ENCODE measurements at regions not wholly inside any gene's neighbourhood (a gene's known extent, or its start where the extent isn't known, plus 50 kb on each side); places are given as distances from the start of the nearest gene placed in this dataset.

- TF ChIP-seq, protein P1, sequence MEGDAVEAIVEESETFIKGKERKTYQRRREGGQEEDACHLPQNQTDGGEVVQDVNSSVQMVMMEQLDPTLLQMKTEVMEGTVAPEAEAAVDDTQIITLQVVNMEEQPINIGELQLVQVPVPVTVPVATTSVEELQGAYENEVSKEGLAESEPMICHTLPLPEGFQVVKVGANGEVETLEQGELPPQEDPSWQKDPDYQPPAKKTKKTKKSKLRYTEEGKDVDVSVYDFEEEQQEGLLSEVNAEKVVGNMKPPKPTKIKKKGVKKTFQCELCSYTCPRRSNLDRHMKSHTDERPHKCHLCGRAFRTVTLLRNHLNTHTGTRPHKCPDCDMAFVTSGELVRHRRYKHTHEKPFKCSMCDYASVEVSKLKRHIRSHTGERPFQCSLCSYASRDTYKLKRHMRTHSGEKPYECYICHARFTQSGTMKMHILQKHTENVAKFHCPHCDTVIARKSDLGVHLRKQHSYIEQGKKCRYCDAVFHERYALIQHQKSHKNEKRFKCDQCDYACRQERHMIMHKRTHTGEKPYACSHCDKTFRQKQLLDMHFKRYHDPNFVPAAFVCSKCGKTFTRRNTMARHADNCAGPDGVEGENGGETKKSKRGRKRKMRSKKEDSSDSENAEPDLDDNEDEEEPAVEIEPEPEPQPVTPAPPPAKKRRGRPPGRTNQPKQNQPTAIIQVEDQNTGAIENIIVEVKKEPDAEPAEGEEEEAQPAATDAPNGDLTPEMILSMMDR (IDR thresholded peaks at IDR 0.05; ENCODE audit: insufficient read depth, low read length, poor library complexity, severe bottlenecking) = no peak
- no peak for TF ChIP-seq EZH2phosphoT487 (conservative IDR thresholded peaks at IDR 0.05; ENCODE audit: low read length)
Observed at GRCh38 chr7:91603707-91604106, 276.8 kb downstream of the MTERF1 start.

Data from SU-DHL-6 (cell line).